Gastroesophageal sphincter (tissue), 4 donors: ENCODE measurements at regions not wholly inside any gene's neighbourhood (a gene's known extent, or its start where the extent isn't known, plus 50 kb on each side); places are given as distances from the start of the nearest gene placed in this dataset.

Source experiments
- ATAC-seq: fragments of 150-250 bp; one replicate; pipeline ENCODE4 v1.9.1; 2016; ENCODE audit warnings: mild to moderate bottlenecking, moderate library complexity
- H3K27ac ChIP-seq, 4 donors: fragments of 200-600 bp; sonication (generic) in 3 of 4; 1 replicate in 3 of 4; 2 replicates in 1 of 4; pipeline ENCODE4 v1.5.1; 2016 to 2019
- H3K27me3 ChIP-seq: fragments of 200-600 bp; sonication (generic); one replicate; pipeline ENCODE4 v1.5.1; 2019
- H3K36me3 ChIP-seq, 2 donors: fragments of 200-600 bp; sonication (generic); one replicate each; pipeline ENCODE4 v1.5.1; 2019; ENCODE audit warnings: control low read depth in 1 of 2
- H3K4me1 ChIP-seq, 3 donors: fragments of 200-600 bp; sonication (generic); 1 replicate in 2 of 3; 2 replicates in 1 of 3; pipeline ENCODE4 v1.5.1; 2016 to 2019; ENCODE audit warnings: control low read depth in 2 of 3
- H3K4me3 ChIP-seq, 2 donors: fragments of 200-600 bp; sonication (generic); one replicate each; pipeline ENCODE4 v1.5.1; 2019; ENCODE audit warnings: mild to moderate bottlenecking in 1 of 2, moderate library complexity in 1 of 2
- H3K9me3 ChIP-seq, 3 donors: fragments of 200-600 bp; sonication (generic); one replicate each; pipeline ENCODE4 v1.5.1; 2017 to 2019; ENCODE audit warnings: control low read depth in 2 of 3
- CTCF ChIP-seq, 4 experiments: fragments of 200-600 bp in 2 of 4; fragments of 450-650 bp in 2 of 4; sonication (generic) in 1 of 4; IDR thresholded peaks; one replicate each; pipeline ENCODE4 v1.5.1; 2017 to 2019; ENCODE audit warnings: antibody characterized with exemption in 4 of 4, mild to moderate bottlenecking in 2 of 4, moderate library complexity in 2 of 4
- EP300 ChIP-seq: sonication (generic); formaldehyde crosslinking; IDR thresholded peaks from one replicate; pipeline ENCODE4 v1.6.1; 2017; ENCODE audit warnings: antibody characterized with exemption, mild to moderate bottlenecking
- POLR2A ChIP-seq, 2 donors: fragments of 450-650 bp; IDR thresholded peaks; one replicate each; pipeline ENCODE4 v1.6.1; 2017; ENCODE audit warnings: antibody characterized with exemption in 2 of 2, mild to moderate bottlenecking in 2 of 2, moderate library complexity in 1 of 2
- POLR2AphosphoS5 ChIP-seq: sonication (generic); formaldehyde crosslinking; IDR thresholded peaks from one replicate; pipeline ENCODE4 v1.6.1; 2017; ENCODE audit warnings: antibody characterized with exemption
- WGBS, 2 donors: methylation state at CpG; one replicate each; pipeline ENCODE4 v1.1.5; 2018; ENCODE audit warnings: low coverage in 1 of 2; 5-methylcytosine and 5-hydroxymethylcytosine counted together

GRCh38 chr2:7517088-7517487, 599.9 kb downstream of the RNF144A start:
- Histone ChIP-seq H3K27me3 (no peaks in the 10 kb centered on the region), H3K9me3 (no peaks in the 10 kb centered on the region), H3K4me1 (no peaks in the 10 kb centered on the region), H3K36me3 (no peaks in the 10 kb centered on the region), H3K4me3 (no peak overlapping the region), H3K27ac (no peak overlapping the region)
- TF ChIP-seq POLR2AphosphoS5: no peak
- TF ChIP-seq EP300: no peak
- no peak for TF ChIP-seq CTCF (IDR thresholded peaks at IDR 0.05)
- WGBS, 2 donors: 42 to 50% methylated on average over 4 to 5 of the region's 6 CpGs
- ATAC-seq: no peak

DNA sequence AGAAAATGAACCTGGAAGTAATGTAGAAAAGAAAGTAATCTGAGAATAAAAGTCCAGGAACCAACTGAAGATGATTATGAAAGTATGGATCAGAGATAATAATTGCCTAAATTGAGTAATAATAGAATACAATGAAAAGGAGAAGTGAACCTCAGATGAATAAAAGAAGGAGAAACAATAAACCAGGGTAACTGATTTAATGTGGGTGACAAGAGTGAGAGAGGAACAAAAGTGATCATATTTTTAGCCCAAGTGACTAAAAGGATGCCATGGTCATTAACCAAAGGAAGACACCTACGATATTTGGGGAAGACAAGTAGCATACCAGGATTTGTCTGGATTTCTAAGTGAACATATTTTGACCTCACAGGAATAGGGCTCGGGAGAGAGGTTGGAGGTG, 600.6 kb downstream of the RNF144A start:
- TF ChIP-seq POLR2A (IDR thresholded peaks at IDR 0.05) (no peak), CTCF (IDR thresholded peaks at IDR 0.05) (no peak), EP300 (no peak), POLR2AphosphoS5 (no peak)
- no peaks in the 10 kb centered on the region for H3K27me3 ChIP-seq
- H3K4me3 ChIP-seq: no peak overlapping the region
- H3K9me3 ChIP-seq: no peaks in the 10 kb centered on the region
- 71 to 83% methylated on average over 2 of the region's 2 CpGs for WGBS, 2 donors
- H3K36me3 ChIP-seq: no peaks in the 10 kb centered on the region
- ATAC-seq: no peak
- no peak overlapping the region for H3K27ac ChIP-seq
- H3K4me1 ChIP-seq: no peaks in the 10 kb centered on the region

GRCh38 chr2:7523481-7524120, 606.4 kb downstream of the RNF144A start:
- 40 to 44% methylated on average over 11 to 12 of the region's 12 CpGs for WGBS, 2 donors
- ATAC-seq: no peak

GRCh38 chr2:7524195-7524594, 607.0 kb downstream of the RNF144A start:
- Histone ChIP-seq H3K27ac (no peak overlapping the region), H3K4me1 (no peaks in the 10 kb centered on the region), H3K9me3 (peaks cover 0 to 8% (median 0%) of the 10 kb centered on the region in 3 donors), H3K4me3 (no peak overlapping the region), H3K27me3 (no peaks in the 10 kb centered on the region), H3K36me3 (no peaks in the 10 kb centered on the region)
- ATAC-seq: no peak
- WGBS, 2 donors: 49 to 56% methylated on average over 3 of the region's 3 CpGs
- TF ChIP-seq EP300: no peak
- TF ChIP-seq POLR2AphosphoS5: no peak
- TF ChIP-seq CTCF (IDR thresholded peaks at IDR 0.05): no peak
- TF ChIP-seq POLR2A (IDR thresholded peaks at IDR 0.05): no peak

More at GRCh38 chr2:7523481-7524120, 606.4 kb downstream of the RNF144A start:
- Histone ChIP-seq H3K4me3 (no peak overlapping the region), H3K9me3 (peaks cover 0 to 2% (median 0%) of the 10 kb centered on the region in 3 donors), H3K36me3 (no peaks in the 10 kb centered on the region), H3K27me3 (no peaks in the 10 kb centered on the region), H3K4me1 (no peaks in the 10 kb centered on the region), H3K27ac (no peak overlapping the region)
- TF ChIP-seq EP300: no peak
- no peak for TF ChIP-seq CTCF (IDR thresholded peaks at IDR 0.05)
- no peak for TF ChIP-seq POLR2AphosphoS5
- no peak for TF ChIP-seq POLR2A (IDR thresholded peaks at IDR 0.05)

DNA sequence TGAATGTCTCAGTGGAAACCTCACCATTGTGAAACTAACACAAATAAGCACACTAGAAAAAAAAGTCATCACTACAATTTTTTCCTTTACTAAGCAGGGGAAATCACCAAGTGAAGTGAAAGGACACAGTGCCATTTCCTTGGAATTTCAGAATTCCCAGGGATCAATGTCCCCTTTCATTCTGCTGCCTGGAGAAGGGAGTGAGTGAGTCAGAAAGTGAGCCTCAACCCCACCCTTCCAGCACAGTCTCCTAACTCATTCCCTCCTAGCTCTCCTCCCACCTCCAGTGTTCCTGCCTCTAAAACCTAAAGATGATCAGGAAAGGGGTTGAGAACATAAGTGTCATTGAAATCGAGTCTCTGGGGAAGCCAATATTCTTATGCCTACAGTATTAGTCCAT, 608.5 kb downstream of the RNF144A start:
- Histone ChIP-seq H3K9me3 (peaks cover 0 to 14% (median 0%) of the 10 kb centered on the region in 3 donors), H3K4me3 (no peak overlapping the region), H3K4me1 (no peaks in the 10 kb centered on the region), H3K36me3 (no peaks in the 10 kb centered on the region), H3K27me3 (no peaks in the 10 kb centered on the region), H3K27ac (no peak overlapping the region)
- no peak for ATAC-seq
- TF ChIP-seq POLR2AphosphoS5 (no peak), EP300 (no peak)
- 86 to 100% methylated on average over 1 of the region's 1 CpG for WGBS, 2 donors
